Transverse colon (tissue), 3 donors: ENCODE measurements at regions not wholly inside any gene's neighbourhood (a gene's known extent, or its start where the extent isn't known, plus 50 kb on each side); places are given as distances from the start of the nearest gene placed in this dataset.

ENCODE experiments used
- CTCF ChIP-seq, 5 experiments: fragments of 200-600 bp in 3 of 5; fragments of 450-650 bp in 2 of 5; sonication (generic) in 3 of 5; IDR thresholded peaks; 1 replicate in 2 of 5; 2 replicates in 3 of 5; pipeline ENCODE4 v1.5.1; 2016 to 2017; ENCODE audit warnings: antibody characterized with exemption in 5 of 5, inconsistent platforms in 3 of 5, mild to moderate bottlenecking in 2 of 5, moderate library complexity in 1 of 5
- POLR2A ChIP-seq: fragments of 450-650 bp; IDR thresholded peaks from one replicate; pipeline ENCODE4 v1.6.1; 2016; ENCODE audit warnings: antibody characterized with exemption, mild to moderate bottlenecking, moderate library complexity

GRCh38 chr1:76759950-76760349, 107.3 kb upstream of the ST6GALNAC5 start:
- no peak for TF ChIP-seq CTCF (IDR thresholded peaks at IDR 0.05)
- no peak for TF ChIP-seq POLR2A
